ENCODE measurements at regions not wholly inside any gene's neighbourhood (a gene's known extent, or its start where the extent isn't known, plus 50 kb on each side); places are given as distances from the start of the nearest gene placed in this dataset.

DNA sequence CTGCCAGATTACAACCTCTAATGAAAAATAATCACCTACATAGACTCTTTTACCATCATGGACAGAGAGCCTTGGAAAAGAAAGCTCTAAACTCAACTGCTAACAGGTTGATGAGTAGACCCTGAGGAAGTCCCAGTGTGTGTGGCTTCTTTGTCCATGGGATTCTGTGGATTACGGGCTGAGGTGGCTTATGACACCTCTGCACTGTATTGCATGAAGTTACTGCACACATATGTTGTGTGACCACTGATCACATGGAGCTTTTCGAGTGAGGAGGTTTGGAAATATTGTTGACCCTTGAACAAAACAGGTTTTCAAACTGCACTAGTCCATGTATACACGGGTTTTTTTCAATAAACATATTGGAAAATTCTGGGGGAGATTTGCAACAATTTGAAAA, 124.4 kb downstream of the RIN2 start:
- TF ChIP-seq, protein P1, sequence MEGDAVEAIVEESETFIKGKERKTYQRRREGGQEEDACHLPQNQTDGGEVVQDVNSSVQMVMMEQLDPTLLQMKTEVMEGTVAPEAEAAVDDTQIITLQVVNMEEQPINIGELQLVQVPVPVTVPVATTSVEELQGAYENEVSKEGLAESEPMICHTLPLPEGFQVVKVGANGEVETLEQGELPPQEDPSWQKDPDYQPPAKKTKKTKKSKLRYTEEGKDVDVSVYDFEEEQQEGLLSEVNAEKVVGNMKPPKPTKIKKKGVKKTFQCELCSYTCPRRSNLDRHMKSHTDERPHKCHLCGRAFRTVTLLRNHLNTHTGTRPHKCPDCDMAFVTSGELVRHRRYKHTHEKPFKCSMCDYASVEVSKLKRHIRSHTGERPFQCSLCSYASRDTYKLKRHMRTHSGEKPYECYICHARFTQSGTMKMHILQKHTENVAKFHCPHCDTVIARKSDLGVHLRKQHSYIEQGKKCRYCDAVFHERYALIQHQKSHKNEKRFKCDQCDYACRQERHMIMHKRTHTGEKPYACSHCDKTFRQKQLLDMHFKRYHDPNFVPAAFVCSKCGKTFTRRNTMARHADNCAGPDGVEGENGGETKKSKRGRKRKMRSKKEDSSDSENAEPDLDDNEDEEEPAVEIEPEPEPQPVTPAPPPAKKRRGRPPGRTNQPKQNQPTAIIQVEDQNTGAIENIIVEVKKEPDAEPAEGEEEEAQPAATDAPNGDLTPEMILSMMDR (IDR thresholded peaks at IDR 0.05; ENCODE audit: low read length, missing control alignments), result no peak
- no peak for DNase-seq (ENCODE audit: low read depth)
- H3K4me3 ChIP-seq (replicated peaks; ENCODE audit: low read depth, low read length), result no peak overlapping the region

DNA sequence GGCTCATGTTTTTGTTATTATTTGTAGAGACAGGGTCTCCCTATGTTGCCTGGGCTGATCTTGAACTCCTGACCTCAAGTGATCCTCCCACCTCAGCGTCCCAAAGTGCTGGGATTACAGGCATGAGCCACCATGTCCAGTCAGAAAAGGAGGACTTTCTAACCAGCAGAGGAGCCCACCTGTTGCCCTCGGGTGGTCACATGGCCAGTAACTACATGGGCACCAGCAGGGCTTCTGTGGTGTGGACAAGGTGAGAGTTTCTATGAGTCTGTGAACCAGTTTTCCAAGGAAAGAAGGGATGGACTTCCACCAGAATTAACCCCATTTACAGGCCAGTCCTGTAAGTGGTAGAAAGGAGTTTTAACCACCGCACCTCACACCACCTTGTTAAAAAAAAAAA, 125.4 kb downstream of the RIN2 start:
- DNase-seq (ENCODE audit: low read depth), result no peak
- no peak overlapping the region for H3K4me3 ChIP-seq (replicated peaks; ENCODE audit: low read depth, low read length)
- TF ChIP-seq, protein P1 (IDR thresholded peaks at IDR 0.05; ENCODE audit: low read length, missing control alignments), result no peak

DNA sequence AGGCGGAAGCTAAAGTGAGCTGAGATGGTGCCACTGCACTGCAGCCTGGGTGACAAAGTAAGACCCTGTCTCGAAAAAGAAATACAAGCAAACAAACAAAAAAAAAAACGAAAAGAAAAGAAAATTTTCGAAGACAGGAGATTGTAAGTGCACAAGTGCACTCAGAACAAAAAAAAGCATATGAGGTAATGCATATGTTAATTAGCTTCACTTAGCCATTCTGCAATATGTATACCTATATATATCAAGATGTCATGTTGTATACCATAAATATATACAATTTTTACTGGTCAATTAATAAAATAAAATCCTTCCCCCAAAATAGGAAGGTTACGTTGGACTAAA, 127.5 kb downstream of the RIN2 start:
- DNase-seq (ENCODE audit: low read depth), result no peak
- no peak overlapping the region for H3K4me3 ChIP-seq (replicated peaks; ENCODE audit: low read depth, low read length)
- TF ChIP-seq, protein P1 (IDR thresholded peaks at IDR 0.05; ENCODE audit: low read length, missing control alignments), result no peak

DNA sequence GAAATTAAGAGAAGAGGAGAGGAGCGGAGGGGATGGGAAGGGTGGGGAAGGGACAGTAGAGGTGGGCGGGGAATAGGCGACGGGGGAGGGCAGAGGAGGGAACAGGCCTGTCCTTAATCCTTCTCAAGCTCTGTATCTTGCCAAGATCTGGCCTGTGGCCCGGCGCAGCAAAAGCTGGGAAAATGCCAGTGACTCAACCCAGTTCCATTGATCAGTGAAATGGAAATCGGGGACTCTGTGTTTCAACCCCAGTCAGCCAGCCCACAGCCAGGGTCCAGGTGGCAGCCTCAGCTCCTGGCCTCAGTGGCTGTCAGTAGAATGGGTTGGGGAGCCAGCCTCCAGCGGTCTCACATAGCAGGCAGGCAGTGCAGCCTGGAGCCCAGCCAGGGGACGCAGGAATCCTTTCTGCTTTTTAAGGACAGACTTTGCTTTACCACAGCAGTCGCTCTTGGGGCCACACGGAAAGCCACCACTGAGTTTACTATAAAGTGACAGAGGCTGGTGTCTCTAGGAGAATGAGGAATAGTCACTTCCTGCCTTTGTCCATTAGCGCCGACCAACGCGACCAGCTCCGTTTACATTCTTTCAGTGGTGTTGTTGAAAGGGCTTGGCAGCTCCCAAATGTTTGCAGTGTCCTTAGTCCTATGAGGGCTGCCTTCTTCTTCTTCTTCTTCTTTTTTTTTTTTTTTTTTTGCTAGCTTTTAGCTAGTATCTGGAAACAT, 128.0 kb downstream of the RIN2 start:
- peak overlapping the region; percentile 39 for H3K4me3 ChIP-seq (replicated peaks; ENCODE audit: low read depth, low read length)
- TF ChIP-seq, protein P1 (IDR thresholded peaks at IDR 0.05; ENCODE audit: low read length, missing control alignments), result no peak
- peak; percentile 53 for DNase-seq (ENCODE audit: low read depth)

DNA sequence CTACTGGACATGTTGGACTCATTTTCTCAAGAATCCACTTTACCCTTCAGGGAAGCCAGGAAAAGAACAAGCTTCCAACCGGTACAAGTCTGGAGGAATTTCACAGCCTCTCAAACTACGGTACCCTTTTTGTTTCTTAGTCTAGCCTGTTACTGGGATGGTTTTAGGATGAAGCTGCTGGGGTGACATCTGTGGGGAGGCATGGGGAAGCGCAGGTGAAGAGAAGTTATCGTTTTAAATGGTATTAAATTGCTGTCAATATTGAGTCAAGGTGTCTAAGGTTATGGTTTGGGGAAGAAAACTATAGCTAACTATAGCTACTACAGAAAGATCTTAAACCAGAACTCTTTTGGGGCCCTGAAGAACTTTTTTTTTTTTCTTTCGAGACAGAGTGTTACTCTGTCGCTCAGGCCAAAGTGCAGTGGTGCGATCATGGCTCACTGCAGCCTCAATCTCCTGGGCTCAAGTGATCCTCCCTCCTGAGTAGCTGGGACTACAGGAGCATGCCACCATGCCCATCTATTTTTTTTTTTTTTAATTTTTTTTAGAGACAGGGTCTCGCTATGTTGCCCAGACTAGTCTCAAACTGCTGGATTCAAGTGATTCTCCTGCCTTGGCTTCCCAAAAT, 128.7 kb downstream of the RIN2 start:
- TF ChIP-seq, protein P1 (IDR thresholded peaks at IDR 0.05; ENCODE audit: low read length, missing control alignments), result no peak
- peak overlapping the region; percentile 39 for H3K4me3 ChIP-seq (replicated peaks; ENCODE audit: low read depth, low read length)
- DNase-seq (ENCODE audit: low read depth), result peak; percentile 31

DNA sequence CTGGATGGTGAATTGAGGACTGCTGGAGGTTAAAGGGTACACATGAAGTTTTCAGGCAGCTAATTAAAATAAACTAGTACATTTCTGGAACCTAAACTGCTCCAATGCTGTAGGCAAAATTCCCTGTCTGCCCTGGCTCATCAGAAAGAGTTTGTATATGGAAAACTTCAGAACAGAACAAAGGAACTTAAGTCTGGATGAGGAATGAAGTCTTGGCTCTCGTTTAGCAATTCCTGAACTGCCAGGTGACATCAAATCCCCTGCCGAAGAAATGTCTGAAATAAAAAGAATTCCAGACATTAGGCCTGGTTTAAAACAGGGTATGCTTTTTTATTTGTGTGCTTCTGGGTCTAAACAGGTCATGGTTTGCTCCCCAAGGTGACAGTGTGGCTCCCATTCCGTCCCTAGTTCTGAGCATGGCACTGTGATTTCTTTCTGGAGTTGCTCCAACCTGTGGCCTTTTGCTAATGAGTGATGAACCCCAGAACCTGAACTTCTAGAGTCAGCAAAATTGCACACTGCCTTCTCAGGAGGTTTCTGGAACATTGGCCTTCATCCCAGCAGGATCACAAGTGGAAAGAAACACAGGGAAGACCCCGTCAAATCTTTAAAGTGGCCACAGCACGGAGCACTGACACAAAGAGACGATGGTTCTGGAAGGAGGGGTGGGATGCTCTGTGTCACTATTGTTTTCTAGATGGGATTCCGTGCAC, 129.4 kb upstream of the NAA20 start:
- TF ChIP-seq, protein P1 (IDR thresholded peaks at IDR 0.05; ENCODE audit: low read length, missing control alignments), result no peak
- H3K4me3 ChIP-seq (replicated peaks; ENCODE audit: low read depth, low read length), result peak overlapping the region; percentile 39
- DNase-seq (ENCODE audit: low read depth), result no peak
